IMR-90 (cell line): ENCODE measurements at regions not wholly inside any gene's neighbourhood (a gene's known extent, or its start where the extent isn't known, plus 50 kb on each side); places are given as distances from the start of the nearest gene placed in this dataset.
A peak's percentile ranks its signal among the peaks of the same experiment; 100 is the strongest.

ENCODE experiments used
- ATAC-seq: fragments of 200-7000 bp; cut with Tn5 transposase; 2 replicates; pipeline ENCODE4 v1.9.1; 2020; ENCODE audit warnings: low read depth, mild to moderate bottlenecking, moderate library complexity
- BruUV-seq: library from RNA; stranded (reverse); fragments of 400-500 nt; replicated peaks from 2 replicates; lab custom pipeline; 2021; lab: Mats Ljungman, UMichigan
- CTCF ChIA-PET: fragments of 300-600 bp; formaldehyde crosslinking; extraction: SDS; loops from one replicate; lab custom pipeline; 2021; ENCODE audit warnings: antibody characterized with exemption; lab: Yijun Ruan, JAX
- POLR2A ChIA-PET: fragments of 300-600 bp; sonication (Branson Sonifier 250); formaldehyde crosslinking; loops from one replicate; lab custom pipeline; 2022; ENCODE audit warnings: antibody characterized with exemption; ENCODE audit not compliant: unreplicated experiment; lab: Charles Lee
- DNase-seq: peaks from one replicate; pipeline ENCODE4 v3.0.0; 2013
- H2AFZ ChIP-seq: replicated peaks from 2 replicates; pipeline ENCODE3; 2013; ENCODE audit warnings: low read length, mild to moderate bottlenecking; ENCODE audit not compliant: poor library complexity
- H2AK5ac ChIP-seq: 2 replicates; pipeline ENCODE4 v1.6.1; 2013; ENCODE audit warnings: low read depth, low read length, inconsistent platforms
- H2AK9ac ChIP-seq: replicated peaks from 2 replicates; pipeline ENCODE3; 2013; ENCODE audit warnings: mild to moderate bottlenecking, low read depth, low read length, moderate library complexity; ENCODE audit not compliant: poor library complexity
- H2BK120ac ChIP-seq: 2 replicates; pipeline ENCODE4 v1.6.1; 2013; ENCODE audit warnings: low read depth, low read length, inconsistent platforms
- H2BK15ac ChIP-seq: 3 replicates; pipeline ENCODE4 v1.6.1; 2013; ENCODE audit warnings: low read depth, low read length, inconsistent platforms
- H2BK20ac ChIP-seq: 2 replicates; pipeline ENCODE4 v1.6.1; 2013; ENCODE audit warnings: low read depth, mild to moderate bottlenecking, inconsistent platforms, low read length, moderate library complexity
- H2BK5ac ChIP-seq: 2 replicates; pipeline ENCODE4 v1.6.1; 2013; ENCODE audit warnings: mild to moderate bottlenecking, low read depth, low read length, inconsistent platforms; ENCODE audit not compliant: poor library complexity, severe bottlenecking
- H3K14ac ChIP-seq: replicated peaks from 2 replicates; pipeline ENCODE4 v1.6.1; 2013; ENCODE audit warnings: low read depth, low read length, inconsistent platforms
- H3K18ac ChIP-seq: 2 replicates; pipeline ENCODE4 v1.6.1; 2013; ENCODE audit warnings: low read depth, low read length, control low read depth
- H3K23ac ChIP-seq: 2 replicates; pipeline ENCODE4 v1.6.1; 2013; ENCODE audit warnings: low read depth, low read length, inconsistent platforms
- H3K27ac ChIP-seq: 2 replicates; pipeline ENCODE4 v1.5.1; 2013; ENCODE audit warnings: mild to moderate bottlenecking, control low read depth, low read length; ENCODE audit not compliant: insufficient read depth
- H3K27me3 ChIP-seq: 2 replicates; pipeline ENCODE4 v1.6.1; 2013; ENCODE audit warnings: low read length; ENCODE audit not compliant: control insufficient read depth, insufficient read depth
- H3K36me3 ChIP-seq: 2 replicates; pipeline ENCODE4 v1.6.1; 2013; ENCODE audit warnings: low read length, mixed read lengths; ENCODE audit not compliant: control insufficient read depth, insufficient read depth
- H3K4ac ChIP-seq: 2 replicates; pipeline ENCODE4 v1.6.1; 2013; ENCODE audit warnings: low read depth, low read length, inconsistent platforms
- H3K4me1 ChIP-seq: 2 replicates; pipeline ENCODE4 v1.6.1; 2013; ENCODE audit warnings: low read length, mixed read lengths; ENCODE audit not compliant: control insufficient read depth, insufficient read depth
- H3K4me2 ChIP-seq: 2 replicates; pipeline ENCODE4 v1.6.1; 2013; ENCODE audit warnings: low read depth, mild to moderate bottlenecking, control low read depth, low read length, moderate library complexity
- H3K4me3 ChIP-seq: 2 replicates; pipeline ENCODE4 v1.5.1; 2013; ENCODE audit warnings: low read depth, mild to moderate bottlenecking, control low read depth, low read length, moderate library complexity; ENCODE audit not compliant: insufficient read depth
- H3K56ac ChIP-seq: 2 replicates; pipeline ENCODE4 v1.6.1; 2013; ENCODE audit warnings: low read length, inconsistent platforms; ENCODE audit not compliant: insufficient read depth; ENCODE audit errors: extremely low read depth
- H3K79me1 ChIP-seq, 2 experiments: 2 replicates each; pipeline ENCODE4 v1.6.1; 2013; ENCODE audit warnings: low read length in 2 of 2, inconsistent platforms in 1 of 2, low read depth in 1 of 2
- H3K9ac ChIP-seq: 2 replicates; pipeline ENCODE4 v1.6.1; 2013; ENCODE audit warnings: low read depth, low read length, control low read depth
- H3K9me1 ChIP-seq: 2 replicates; pipeline ENCODE4 v1.6.1; 2013; ENCODE audit warnings: low read length, inconsistent platforms; ENCODE audit not compliant: insufficient read depth
- H3K9me3 ChIP-seq: 2 replicates; pipeline ENCODE4 v1.6.1; 2013; ENCODE audit warnings: low read length; ENCODE audit not compliant: control insufficient read depth, insufficient read depth
- H4K20me1 ChIP-seq: 2 replicates; pipeline ENCODE4 v1.6.1; 2013; ENCODE audit warnings: low read length, inconsistent platforms; ENCODE audit not compliant: insufficient read depth
- H4K5ac ChIP-seq: 2 replicates; pipeline ENCODE4 v1.6.1; 2013; ENCODE audit warnings: mild to moderate bottlenecking, low read depth, low read length, control low read depth
- H4K8ac ChIP-seq, 2 experiments: 2 replicates each; pipeline ENCODE4 v1.6.1; 2013; ENCODE audit warnings: low read depth in 2 of 2, low read length in 2 of 2, control low read depth in 1 of 2, inconsistent platforms in 1 of 2
- H4K91ac ChIP-seq: 2 replicates; pipeline ENCODE4 v1.6.1; 2013; ENCODE audit warnings: low read depth, low read length, inconsistent platforms; ENCODE audit not compliant: insufficient read depth
- BHLHE40 ChIP-seq: fragments of 150-350 bp; IDR thresholded peaks from 2 replicates; pipeline ENCODE4 v1.6.1; 2016; ENCODE audit warnings: mild to moderate bottlenecking, low read depth, low read length
- CEBPB ChIP-seq: IDR thresholded peaks from 2 replicates; pipeline ENCODE4 v1.6.1; 2012; ENCODE audit warnings: low read depth, low read length, improper control_type of control experiment
- CHD1 ChIP-seq: IDR thresholded peaks from 2 replicates; pipeline ENCODE4 v1.6.1; 2012; ENCODE audit warnings: low read depth, low read length, improper control_type of control experiment
- CTCF ChIP-seq: conservative IDR thresholded peaks from 2 replicates; pipeline ENCODE4 v1.5.1; 2012; ENCODE audit warnings: mild to moderate bottlenecking, low read depth, low read length, improper control_type of control experiment
- FOS ChIP-seq: fragments of 150-350 bp; IDR thresholded peaks from 2 replicates; pipeline ENCODE4 v1.6.1; 2016; ENCODE audit warnings: low read depth, low read length
- MAFK ChIP-seq: IDR thresholded peaks from 2 replicates; pipeline ENCODE4 v1.6.1; 2012; ENCODE audit warnings: low read depth, low read length, improper control_type of control experiment
- MAZ ChIP-seq: IDR thresholded peaks from 2 replicates; pipeline ENCODE4 v1.6.1; 2012; ENCODE audit warnings: low read depth, mild to moderate bottlenecking, low read length, improper control_type of control experiment, moderate library complexity, borderline replicate concordance
- MXI1 ChIP-seq: IDR thresholded peaks from 2 replicates; pipeline ENCODE4 v1.6.1; 2012; ENCODE audit warnings: low read depth, mild to moderate bottlenecking, low read length, moderate library complexity, borderline replicate concordance
- NFE2L2 ChIP-seq: fragments of 150-350 bp; IDR thresholded peaks from 2 replicates; pipeline ENCODE4 v1.6.1; 2016; ENCODE audit warnings: low read depth, mild to moderate bottlenecking, low read length
- POLR2A ChIP-seq: IDR thresholded peaks from 2 replicates; pipeline ENCODE4 v1.6.1; 2012; ENCODE audit warnings: mild to moderate bottlenecking, low read depth, low read length
- RAD21 ChIP-seq: IDR thresholded peaks from 2 replicates; pipeline ENCODE4 v1.6.1; 2012; ENCODE audit warnings: low read length, improper control_type of control experiment
- RCOR1 ChIP-seq: IDR thresholded peaks from 2 replicates; pipeline ENCODE4 v1.6.1; 2012; ENCODE audit warnings: mild to moderate bottlenecking, low read length, improper control_type of control experiment; ENCODE audit not compliant: insufficient replicate concordance
- RFX5 ChIP-seq: IDR thresholded peaks from 2 replicates; pipeline ENCODE4 v1.8.0; 2012; ENCODE audit warnings: low read depth, mild to moderate bottlenecking, low read length, moderate library complexity
- SMC3 ChIP-seq: fragments of 150-350 bp; IDR thresholded peaks from 2 replicates; pipeline ENCODE4 v1.6.1; 2016; ENCODE audit warnings: low read depth, mild to moderate bottlenecking, antibody characterized with exemption, low read length, moderate library complexity
- USF2 ChIP-seq: fragments of 150-350 bp; IDR thresholded peaks from 2 replicates; pipeline ENCODE4 v1.6.1; 2017; ENCODE audit warnings: mild to moderate bottlenecking, antibody characterized with exemption, low read length, low read depth
- WGBS, 2 experiments: methylation state at CpG; one replicate each; pipeline versions ENCODE4 v1.1.5 to v1.1.7; 2013; ENCODE audit warnings: missing lambda C conversion rate in 2 of 2; ENCODE audit not compliant: insufficient read length in 1 of 2; ENCODE audit errors: extremely low coverage in 2 of 2; 5-methylcytosine and 5-hydroxymethylcytosine counted together
- dilution Hi-C: fragments of 300-500 bp; cut with HindIII; formaldehyde crosslinking; loops from one replicate; pipeline ENCODE4 v1.14.3; 2018; ENCODE audit warnings: low sequenced_read_pairs; ENCODE audit not compliant: unreplicated experiment
- in situ Hi-C: fragments of 300-500 bp; cut with MboI; formaldehyde crosslinking; loops from 3 replicates; pipeline ENCODE4 v1.14.3; 2019; ENCODE audit warnings: low sequenced_read_pairs, inconsistent platforms, mixed read lengths
- intact Hi-C: fragments of 100-400 bp; cut with micrococcal nuclease; formaldehyde crosslinking; loops from 2 replicates; pipeline ENCODE4 v1.10.0; 2022

GRCh38 chr3:55407426-55407820 lies 79.7 kb downstream of the WNT5A start:
- H4K20me1 ChIP-seq, result no peaks in the 10 kb centered on the region
- no peak overlapping the region for H3K4me2 ChIP-seq
- DNase-seq (no peak), ATAC-seq (no peak)
- H3K18ac ChIP-seq, result peak overlapping the region; percentile 6; the same call in 1 of the 2 replicates
- WGBS, 2 experiments, result no CpG with 5 or more reads among the region's 1 CpG
- dilution Hi-C loops, result no loop called here
- H3K27me3 ChIP-seq, result no peaks in the 10 kb centered on the region
- peak overlapping the region; percentile 80 for H3K23ac ChIP-seq
- H3K9me1 ChIP-seq, result peaks cover 8% of the 10 kb centered on the region
- no peaks in the 10 kb centered on the region for H3K79me1 ChIP-seq
- peak overlapping the region; percentile 70; the same call in 1 of the 2 replicates for H2BK120ac ChIP-seq
- H3K4ac ChIP-seq, result peak overlapping the region; percentile 80
- intact Hi-C loops, result no loop called here
- no peak overlapping the region for H3K56ac ChIP-seq
- POLR2A ChIA-PET, result no interaction called here
- H3K27ac ChIP-seq, result no peak overlapping the region
- H2BK5ac ChIP-seq, result peak overlapping the region; percentile 58
- CTCF ChIA-PET, result no interaction called here
- BruUV-seq, result no TSS peak
- H3K9ac ChIP-seq, result no peak overlapping the region
- no peaks in the 10 kb centered on the region for H3K9me3 ChIP-seq
- peaks cover 9% of the 10 kb centered on the region; the same call in 1 of the 2 replicates for H3K4me1 ChIP-seq
- H4K5ac ChIP-seq, result no peak overlapping the region; the same call in 1 of the 2 replicates
- peak overlapping the region; percentile 78 for H3K14ac ChIP-seq
- peak overlapping the region; percentile 58 for H2AFZ ChIP-seq
- H3K4me3 ChIP-seq, result no peak overlapping the region
- peak overlapping the region; percentile 75; the same call in 1 of the 2 replicates for H2BK20ac ChIP-seq
- TF ChIP-seq NFE2L2, result no peak
- no peak for TF ChIP-seq SMC3
- TF ChIP-seq POLR2A, result no peak
- no peak for TF ChIP-seq MXI1
- no peak for TF ChIP-seq BHLHE40
- TF ChIP-seq MAZ, result no peak
- TF ChIP-seq MAFK, result no peak
- TF ChIP-seq USF2, result no peak
- TF ChIP-seq CEBPB, result no peak
- no peak for TF ChIP-seq FOS
- no peak for TF ChIP-seq CTCF
- TF ChIP-seq RCOR1, result no peak
- TF ChIP-seq CHD1, result no peak
- no peak for TF ChIP-seq RAD21
- TF ChIP-seq RFX5, result no peak
- peak overlapping the region; percentile 20; the same call in 1 of the 2 replicates for H2AK5ac ChIP-seq
- peak overlapping the region; percentile 31 for H2AK9ac ChIP-seq
- H4K91ac ChIP-seq, result peak overlapping the region; percentile 66; the same call in 1 of the 2 replicates
- no peaks in the 10 kb centered on the region for H3K36me3 ChIP-seq
- peak overlapping the region in 1 of 2 experiments; percentile 56; a peak in 1 of 4 replicates for H4K8ac ChIP-seq
- peak overlapping the region; percentile 90 for H2BK15ac ChIP-seq
- in situ Hi-C loops, result no loop called here
